ENCODE measurements at regions not wholly inside any gene's neighbourhood (a gene's known extent, or its start where the extent isn't known, plus 50 kb on each side); places are given as distances from the start of the nearest gene placed in this dataset.

GRCh38 chr12:39033782-39034181 is 128.4 kb upstream of the CPNE8 start:
- dilution Hi-C loops (cut with MboI; ENCODE audit: extremely low pct_ligation_motif_present, low sequenced_read_pairs), result no loop called here
- Histone ChIP-seq H3K27me3 (ENCODE audit: control insufficient read depth in 2 of 2, insufficient read depth in 2 of 2, low read length in 2 of 2) (no peaks in the 10 kb centered on the region), H3K79me2 (ENCODE audit: control insufficient read depth, insufficient read depth, low read length) (no peaks in the 10 kb centered on the region), H3K9me3 (replicated peaks; ENCODE audit: control insufficient read depth, insufficient read depth, low read length) (no peaks in the 10 kb centered on the region), H3K4me2 (ENCODE audit: insufficient read depth, low read length) (no peak overlapping the region), H3K4me1 (ENCODE audit: control insufficient read depth, extremely low read depth, insufficient read depth, low read length) (no peaks in the 10 kb centered on the region), H3K9ac (replicated peaks; ENCODE audit: extremely low read depth, insufficient read depth, low read length) (no peak overlapping the region), H3K9me1 (replicated peaks; ENCODE audit: control insufficient read depth, extremely low read depth, insufficient read depth, low read length) (no peaks in the 10 kb centered on the region), H3K27ac (ENCODE audit: insufficient read depth, low read depth, low read length) (no peak overlapping the region), H4K20me1 (replicated peaks; ENCODE audit: control insufficient read depth, extremely low read depth, insufficient read depth, low read length) (no peaks in the 10 kb centered on the region), H3K36me3 (ENCODE audit: control insufficient read depth in 2 of 2, extremely low read depth in 1 of 2, insufficient read depth in 2 of 2, low read length in 2 of 2) (no peaks in the 10 kb centered on the region), H2AFZ (ENCODE audit: low read depth, low read length) (no peak overlapping the region), H3K4me3 (replicated peaks in 1 of 3; ENCODE audit: insufficient read depth in 1 of 3, low read depth in 1 of 3, low read length in 3 of 3) (no peak overlapping the region)
- POLR2A ChIA-PET, result no interaction called here
- peak; percentile 8 for FAIRE-seq
- DNase-seq (ENCODE audit: low read depth, low spot score), result no peak
- TF ChIP-seq GATA2 (IDR thresholded peaks at IDR 0.05; ENCODE audit: insufficient read depth, insufficient read length, low read depth, low read length) (no peak), FOS (IDR thresholded peaks at IDR 0.05; ENCODE audit: borderline replicate concordance, insufficient read depth, low read length) (no peak), EZH2 (IDR thresholded peaks at IDR 0.05; ENCODE audit: borderline replicate concordance, low read depth, low read length, severe bottlenecking) (no peak), MYC (IDR thresholded peaks at IDR 0.05; ENCODE audit: low read depth, low read length) (no peak), POLR2A (IDR thresholded peaks at IDR 0.05; ENCODE audit: low read depth, low read length) (no peak), POLR2AphosphoS5 (IDR thresholded peaks at IDR 0.05; ENCODE audit: insufficient read depth, low read depth, low read length) (no peak), CTCF (IDR thresholded peaks at IDR 0.05; ENCODE audit: extremely low read depth in 1 of 2, insufficient read depth in 1 of 2, low read depth in 1 of 2, low read length in 2 of 2) (no peak), MAX (IDR thresholded peaks at IDR 0.05; ENCODE audit: insufficient read depth, insufficient read length) (no peak), JUN (IDR thresholded peaks at IDR 0.05; ENCODE audit: borderline replicate concordance, insufficient read depth, insufficient read length, low read depth) (no peak)
- intact Hi-C loops (cut with micrococcal nuclease), result no loop called here
- CTCF ChIA-PET, result no interaction called here
- BruUV-seq (replicated peaks), result no TSS peak

All from endothelial cell of umbilical vein (primary cell).